ENCODE measurements at regions not wholly inside any gene's neighbourhood (a gene's known extent, or its start where the extent isn't known, plus 50 kb on each side); places are given as distances from the start of the nearest gene placed in this dataset.

GRCh38 chr1:82108843-82109242 is 308.1 kb downstream of the ADGRL2 start:
- no peak for TF ChIP-seq CTCF (conservative IDR thresholded peaks at IDR 0.05; ENCODE audit: low read depth, low read length)
- no peak for TF ChIP-seq RCOR1 (IDR thresholded peaks at IDR 0.05; ENCODE audit: insufficient replicate concordance, low read length)
- no peak for TF ChIP-seq USF2 (IDR thresholded peaks at IDR 0.05; ENCODE audit: low read depth, low read length)
- no peak for TF ChIP-seq POLR2A (IDR thresholded peaks at IDR 0.05; ENCODE audit: low read depth, low read length)
- no peak for TF ChIP-seq MAZ (IDR thresholded peaks at IDR 0.05; ENCODE audit: borderline replicate concordance, low read depth, low read length)
- TF ChIP-seq RAD21 (IDR thresholded peaks at IDR 0.05; ENCODE audit: low read length) = no peak
